Caki2 (cell line): ENCODE measurements at regions not wholly inside any gene's neighbourhood (a gene's known extent, or its start where the extent isn't known, plus 50 kb on each side); places are given as distances from the start of the nearest gene placed in this dataset.

Experiments used
- DNase-seq: peaks from one replicate; pipeline ENCODE4 v3.0.0-alpha.2; 2015; ENCODE audit warnings: low read depth
- in situ Hi-C: cut with HindIII; loops from 2 replicates; pipeline ENCODE4 v1.10.0; 2016; ENCODE audit warnings: low sequenced_read_pairs, low pct_unique_long_range_greater_than_20kb, mixed read lengths

DNA sequence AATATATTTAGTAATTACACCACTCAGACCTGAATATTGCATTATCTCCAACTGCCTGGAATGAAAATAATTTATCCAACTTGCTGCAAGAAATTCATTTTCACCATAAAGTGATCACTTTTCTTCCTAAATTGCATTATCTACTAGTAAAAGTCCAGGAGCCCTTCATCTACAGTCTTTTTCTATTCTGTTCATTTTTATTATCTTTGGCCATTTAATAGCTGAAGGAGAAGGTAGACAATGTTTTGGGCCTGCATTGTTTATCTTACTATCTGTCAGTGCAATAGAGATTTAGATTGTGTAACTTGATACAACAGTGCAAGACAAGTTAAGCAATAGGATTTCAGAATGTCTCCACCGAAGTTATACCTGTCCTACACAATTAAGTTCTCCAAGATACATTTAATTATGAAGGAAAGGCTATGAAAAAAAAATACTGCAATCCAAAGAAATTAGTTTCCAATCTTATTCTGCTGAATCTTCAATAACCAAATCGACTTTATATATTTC lies 1339.7 kb upstream of the CDH6 start:
- in situ Hi-C loops, result no loop called here
- no peak for DNase-seq

DNA sequence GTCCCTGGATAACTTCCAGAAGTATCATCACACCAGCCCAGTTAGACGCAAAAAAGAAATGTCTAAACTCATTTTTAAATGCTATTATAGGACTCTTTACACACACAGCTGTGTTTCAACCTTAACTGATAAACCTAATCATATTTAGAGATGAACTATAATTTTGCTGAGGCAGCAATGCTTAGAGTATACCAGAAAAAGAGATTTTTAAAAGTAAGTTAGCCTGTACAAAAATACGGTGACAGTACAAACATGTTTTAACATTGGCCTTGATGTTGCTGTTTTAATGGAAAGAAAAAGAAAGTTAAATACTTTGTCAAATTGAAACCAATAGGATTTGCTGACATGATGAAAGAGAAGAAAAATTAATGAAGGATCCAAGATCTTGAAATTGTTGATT lies 1341.2 kb upstream of the CDH6 start:
- in situ Hi-C loops, result no loop called here
- DNase-seq, result no peak

DNA sequence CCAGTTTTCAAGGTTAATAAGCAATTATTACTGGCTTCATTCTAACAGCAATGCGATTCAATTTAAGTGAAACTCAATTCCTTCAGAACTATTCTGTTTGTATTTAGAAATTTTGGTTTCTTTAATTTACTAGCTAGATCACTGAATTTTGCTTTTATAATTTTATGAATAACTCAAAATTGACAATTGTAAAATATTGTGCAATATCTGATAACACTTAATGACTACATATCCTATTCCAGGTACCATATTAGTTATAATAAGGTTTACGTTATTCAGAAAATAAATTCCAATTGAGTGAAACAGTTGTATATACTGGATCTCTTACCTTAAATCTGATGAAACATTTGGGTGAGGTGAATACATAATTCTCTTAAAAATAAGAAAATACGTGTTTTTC lies 1348.3 kb upstream of the CDH6 start:
- DNase-seq, result no peak
- in situ Hi-C loops, result no loop called here

DNA sequence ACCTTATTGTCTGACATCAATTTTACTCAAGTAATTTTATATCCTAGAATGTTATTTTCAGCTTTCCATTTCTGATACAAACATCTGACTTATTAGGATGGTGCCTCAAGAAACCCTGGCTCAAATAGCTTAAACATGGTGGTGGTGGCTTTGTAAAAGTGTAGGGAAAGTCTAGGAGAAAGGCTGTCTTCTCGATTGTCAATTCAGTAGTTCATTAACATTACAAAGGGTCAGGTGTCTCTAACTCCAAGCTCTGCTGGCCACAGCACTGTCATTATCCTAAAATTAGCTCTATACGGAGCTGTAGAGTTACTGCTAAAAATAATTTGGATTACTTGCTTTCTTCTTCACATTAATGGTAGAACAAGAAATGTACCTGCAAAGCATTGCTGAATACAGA lies 1360.1 kb upstream of the CDH6 start:
- in situ Hi-C loops, result no loop called here
- DNase-seq, result no peak

DNA sequence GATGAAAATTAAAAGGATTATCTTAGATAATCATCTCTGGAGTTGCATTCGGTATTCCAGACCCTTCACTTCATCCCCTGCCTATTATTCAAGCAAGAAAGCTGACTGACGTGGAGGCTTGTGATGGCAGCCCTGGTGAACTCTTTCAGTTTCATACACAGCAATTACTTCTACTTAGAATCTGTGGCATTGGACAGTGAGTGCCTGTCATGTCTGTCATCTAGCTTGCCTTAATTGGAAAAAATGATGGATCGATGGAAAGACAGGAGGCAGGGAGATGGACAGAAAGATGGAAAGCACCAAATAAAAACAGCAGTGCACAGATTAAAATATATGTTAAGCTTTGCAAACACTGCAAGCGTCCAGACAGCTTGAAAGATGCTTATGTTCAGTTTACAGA lies 1371.0 kb upstream of the CDH6 start:
- in situ Hi-C loops, result no loop called here

DNA sequence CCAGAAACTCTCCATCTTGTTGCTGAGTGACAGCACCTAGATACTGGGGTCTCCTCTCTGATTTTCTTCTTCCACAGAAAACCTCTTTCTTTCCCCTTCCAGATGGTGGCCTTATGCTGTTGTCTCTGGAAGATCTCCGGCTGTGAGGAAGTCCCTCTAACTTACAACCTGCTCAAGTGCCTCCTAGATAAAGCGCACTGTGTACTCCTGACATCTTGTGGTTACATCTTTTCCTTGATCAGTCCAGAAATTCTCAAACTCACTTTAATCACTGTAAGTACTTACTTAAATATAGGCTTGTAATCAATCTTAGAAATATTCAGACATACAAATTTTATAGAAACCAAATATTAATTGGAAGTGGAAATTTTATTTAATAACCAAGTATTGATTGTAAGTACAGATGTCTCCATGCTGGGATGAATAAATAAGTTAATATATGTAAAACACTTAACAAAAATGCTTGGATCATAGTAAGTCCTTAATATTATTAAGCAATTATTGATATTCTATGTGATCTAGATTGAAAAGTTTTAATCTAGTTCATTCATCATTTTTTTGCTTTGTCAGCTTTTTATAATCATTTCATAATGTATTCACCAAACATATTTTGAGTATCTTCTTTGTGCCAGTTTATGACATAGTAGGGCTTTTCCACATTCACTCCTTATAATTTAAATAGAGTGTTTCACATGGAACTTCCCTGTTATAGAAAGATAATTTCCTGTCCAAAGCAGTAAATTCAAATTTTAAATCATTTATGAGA lies 1381.4 kb upstream of the CDH6 start:
- in situ Hi-C loops, result no loop called here
- no peak for DNase-seq

More for the DNA sequence above, 1371.0 kb upstream of the CDH6 start:
- no peak for DNase-seq

DNA sequence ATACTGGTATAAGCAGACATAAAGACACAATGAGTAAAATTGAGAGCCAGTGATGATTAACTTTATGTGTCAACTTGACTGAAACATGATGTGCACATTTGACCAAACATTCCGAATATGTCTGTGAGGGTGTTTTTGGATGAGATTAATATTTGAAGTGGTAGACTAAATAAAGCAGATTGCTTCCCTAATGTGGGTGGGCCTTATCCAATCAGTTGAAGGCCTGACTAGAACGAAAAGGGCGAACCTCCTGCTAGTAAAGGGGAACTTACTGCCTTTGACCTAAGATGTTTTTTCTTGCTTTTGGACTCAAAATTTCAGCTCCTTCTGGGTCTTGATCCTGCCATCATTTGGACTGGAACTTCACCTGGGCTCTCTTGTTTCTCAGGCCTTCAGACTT lies 1387.7 kb upstream of the CDH6 start:
- in situ Hi-C loops, result no loop called here
- DNase-seq, result no peak

DNA sequence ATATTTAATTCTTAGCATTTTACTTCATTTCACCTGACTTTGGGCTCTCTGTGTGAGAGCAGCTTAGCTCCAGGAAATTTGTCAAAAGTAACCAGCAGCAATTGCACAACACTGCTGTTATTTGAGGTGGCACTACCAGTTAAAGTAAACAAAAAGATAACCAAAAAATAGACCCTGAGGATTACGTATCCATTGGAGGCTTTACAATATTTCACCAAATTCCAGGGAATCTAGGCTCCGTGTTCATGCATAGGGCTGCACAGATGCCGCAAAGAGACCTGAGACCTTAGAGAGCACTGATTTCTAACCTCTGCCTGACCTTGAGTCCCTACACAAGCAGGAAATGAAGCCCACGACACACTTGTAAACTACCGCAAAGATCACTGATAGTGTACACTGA lies 1392.7 kb upstream of the CDH6 start:
- DNase-seq, result no peak
- in situ Hi-C loops, result no loop called here

DNA sequence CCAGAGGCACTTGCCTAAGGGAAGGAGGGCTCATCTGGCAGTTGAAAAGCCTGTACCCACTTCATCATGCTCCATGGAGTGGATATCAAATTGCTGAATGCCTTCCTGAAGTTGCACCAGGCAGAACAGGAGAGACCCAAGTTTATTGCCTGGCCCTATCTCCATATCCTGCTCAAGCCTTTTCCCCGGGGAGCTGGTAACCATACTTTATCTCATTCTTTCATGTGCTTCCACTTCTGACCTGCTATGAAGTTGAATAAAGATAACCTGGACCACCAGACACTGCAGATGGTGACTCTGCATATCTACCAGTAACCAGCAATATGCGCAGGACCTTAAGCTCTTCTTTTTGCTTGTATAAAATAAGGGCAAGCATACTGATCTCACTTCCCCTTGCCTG lies 1397.5 kb upstream of the CDH6 start:
- peak; percentile 8 for DNase-seq

DNA sequence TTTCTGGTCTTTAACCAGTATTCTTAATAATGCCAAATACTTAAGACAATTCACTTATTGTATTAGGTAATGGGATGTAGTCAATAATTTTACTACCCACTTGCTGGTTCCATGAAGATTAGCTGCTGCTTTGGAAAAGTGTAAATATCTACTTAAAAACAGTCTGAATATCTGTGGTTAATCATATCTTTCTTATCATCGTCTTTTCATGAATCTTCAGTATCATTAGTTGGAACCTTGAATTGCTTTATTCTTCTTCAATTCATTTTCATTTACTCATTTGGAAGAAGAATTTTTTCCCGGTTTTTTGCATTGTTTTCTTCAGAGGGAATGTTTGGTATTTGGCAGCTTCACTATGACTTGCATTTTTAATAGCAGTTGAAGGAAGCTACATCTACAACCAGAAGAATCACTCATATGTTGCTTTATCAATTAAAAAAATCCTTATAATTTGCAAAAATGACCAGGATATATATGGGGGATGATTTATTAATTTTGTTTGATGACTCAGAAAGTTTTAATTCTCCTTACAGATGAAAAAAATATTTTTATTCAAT lies 1398.3 kb upstream of the CDH6 start:
- in situ Hi-C loops, result no loop called here
- peak; percentile 50 for DNase-seq

More for the DNA sequence above, 1397.5 kb upstream of the CDH6 start:
- in situ Hi-C loops, result no loop called here

DNA sequence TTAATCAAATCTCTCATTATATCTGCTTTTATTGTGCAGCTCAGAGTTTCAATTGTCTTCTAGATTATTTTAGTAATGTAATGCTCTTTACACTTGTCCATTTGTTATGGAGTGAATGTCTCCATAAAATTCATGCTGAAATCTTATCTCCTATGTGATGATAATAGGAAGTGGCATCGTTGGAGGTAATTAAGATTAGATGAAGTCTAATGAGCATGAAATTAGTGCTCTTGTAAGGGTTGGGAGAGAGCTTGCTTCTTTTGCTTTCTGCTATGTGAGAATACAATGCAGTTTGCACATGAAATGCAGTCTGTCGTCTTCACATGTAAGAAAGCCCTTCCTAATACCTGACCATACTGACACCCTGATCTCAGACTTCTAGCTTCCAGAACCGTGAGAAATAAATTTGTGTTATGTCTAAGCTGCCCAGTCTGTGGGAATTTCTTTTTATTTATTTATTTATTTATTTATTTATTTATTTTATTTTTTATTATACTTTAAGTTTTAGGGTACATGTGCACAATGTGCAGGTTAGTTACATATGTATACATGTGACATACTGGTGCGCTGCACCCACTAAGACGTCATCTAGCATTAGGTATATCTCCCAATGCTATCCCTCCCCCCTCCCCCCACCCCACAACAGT lies 1399.2 kb upstream of the CDH6 start:
- in situ Hi-C loops, result no loop called here
- no peak for DNase-seq

DNA sequence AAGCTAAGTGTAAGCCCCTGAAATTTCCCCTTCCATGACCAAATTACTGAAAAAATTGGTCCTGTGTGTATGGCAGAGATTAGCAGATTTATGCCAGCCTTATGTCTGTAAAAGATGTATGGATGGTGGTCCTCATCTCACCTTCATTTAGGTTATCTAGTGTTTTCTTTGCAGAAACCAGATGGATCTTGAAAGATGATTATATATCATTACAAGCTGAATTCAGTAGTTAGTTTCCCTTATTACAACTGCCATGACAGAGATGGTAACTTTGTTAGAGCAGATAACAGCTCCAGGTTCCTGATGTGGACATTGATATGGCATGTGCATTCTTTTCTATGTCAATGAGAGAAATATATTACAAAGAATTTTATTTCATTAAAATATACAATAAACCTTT lies 1403.2 kb upstream of the CDH6 start:
- no peak for DNase-seq
- in situ Hi-C loops, result no loop called here

DNA sequence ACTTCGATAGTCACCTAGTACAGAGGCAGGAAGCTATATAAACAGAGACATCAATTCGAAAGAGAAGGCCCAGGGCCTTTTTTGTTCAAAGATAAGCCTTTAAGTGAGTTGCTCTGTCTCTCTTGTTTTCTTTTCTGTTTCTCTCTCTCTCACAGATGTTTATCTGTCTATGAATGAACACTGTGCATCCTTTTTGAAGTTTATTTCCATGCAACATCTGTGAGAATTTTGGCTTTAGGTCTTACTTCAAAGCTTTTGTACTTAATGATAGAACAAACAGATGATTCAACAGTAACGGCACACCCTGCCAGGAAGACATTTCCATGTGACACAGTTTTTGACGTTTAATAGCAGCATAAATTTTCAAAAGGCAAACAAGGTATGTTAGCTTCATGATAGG lies 1413.1 kb upstream of the CDH6 start:
- no peak for DNase-seq
- in situ Hi-C loops, result no loop called here

DNA sequence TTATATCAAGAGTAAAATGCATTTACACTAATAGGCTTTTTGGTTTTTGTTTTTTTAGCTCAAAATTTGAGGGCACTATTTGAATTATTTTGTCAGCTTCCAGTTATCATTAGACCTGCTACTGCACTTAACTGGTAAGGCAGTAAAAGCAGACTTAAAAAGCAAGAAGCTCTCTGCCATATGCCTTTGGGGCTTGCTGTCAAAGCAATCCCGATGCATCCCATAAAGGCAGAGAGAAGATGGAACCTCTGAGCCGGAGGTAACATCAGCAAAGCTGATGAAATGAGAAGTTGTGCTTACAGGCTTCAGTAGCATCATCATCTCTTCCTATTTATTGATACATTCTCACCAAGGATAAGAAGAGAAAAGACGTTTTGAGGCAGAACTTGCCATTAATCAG lies 1414.3 kb upstream of the CDH6 start:
- no peak for DNase-seq
- in situ Hi-C loops, result no loop called here

DNA sequence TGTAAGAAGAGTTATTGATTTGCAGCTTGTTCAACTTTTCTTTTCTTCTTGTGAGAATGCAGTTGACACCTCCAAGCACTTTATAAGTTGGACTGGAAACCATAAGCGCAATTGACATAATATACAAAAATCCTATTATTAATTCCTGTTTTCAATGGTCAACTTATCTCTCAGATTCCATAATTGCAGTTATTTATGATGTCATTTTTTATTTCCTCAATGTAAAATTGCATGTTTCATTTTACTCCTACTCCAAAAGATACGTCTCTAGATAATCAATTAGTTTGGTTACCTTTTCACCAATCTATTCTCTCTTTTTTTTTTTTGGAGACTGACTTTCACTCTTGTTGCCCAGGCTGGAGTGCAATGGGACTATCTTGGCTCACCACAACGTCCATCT lies 1416.1 kb upstream of the CDH6 start:
- DNase-seq, result no peak
- in situ Hi-C loops, result no loop called here

DNA sequence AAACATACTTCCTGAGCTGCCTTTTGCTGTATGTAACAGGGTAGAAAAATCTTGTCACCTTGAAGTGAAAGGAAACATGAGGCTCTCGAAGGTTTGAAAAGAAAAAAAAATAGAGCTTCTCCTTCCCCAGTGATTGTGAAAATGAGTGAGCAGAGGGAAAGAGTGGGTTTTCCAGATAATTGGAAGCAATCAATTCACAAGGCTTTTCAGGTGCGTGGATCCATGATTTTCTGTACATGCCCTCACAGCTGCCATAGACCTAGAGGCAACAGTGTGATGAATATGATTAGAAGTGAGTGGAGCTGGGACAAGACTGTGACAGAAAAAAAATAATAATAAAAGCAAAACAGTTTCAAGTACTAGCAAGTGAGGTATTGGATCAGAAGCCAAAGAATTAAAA lies 1422.5 kb upstream of the CDH6 start:
- in situ Hi-C loops, result no loop called here
- no peak for DNase-seq

DNA sequence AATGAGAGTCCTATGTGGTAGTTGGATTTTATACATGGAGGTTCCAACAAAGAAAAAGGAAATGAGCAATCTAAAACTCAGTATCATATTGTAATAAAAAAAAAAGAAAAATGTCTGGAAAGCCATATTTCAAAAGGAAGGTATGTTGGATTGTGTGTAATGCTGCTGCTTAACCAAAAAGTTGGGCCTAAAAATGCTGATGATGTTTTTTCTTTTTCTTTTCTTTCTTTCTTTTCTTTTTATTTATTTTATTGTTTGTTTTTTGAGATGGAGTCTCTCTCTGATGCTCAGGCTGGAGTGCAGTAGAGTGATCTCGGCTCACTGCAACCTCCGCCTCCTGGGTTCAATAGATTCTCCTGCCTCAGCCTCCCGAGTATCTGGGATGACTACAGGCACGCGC lies 1424.0 kb upstream of the CDH6 start:
- in situ Hi-C loops, result no loop called here
- no peak for DNase-seq

DNA sequence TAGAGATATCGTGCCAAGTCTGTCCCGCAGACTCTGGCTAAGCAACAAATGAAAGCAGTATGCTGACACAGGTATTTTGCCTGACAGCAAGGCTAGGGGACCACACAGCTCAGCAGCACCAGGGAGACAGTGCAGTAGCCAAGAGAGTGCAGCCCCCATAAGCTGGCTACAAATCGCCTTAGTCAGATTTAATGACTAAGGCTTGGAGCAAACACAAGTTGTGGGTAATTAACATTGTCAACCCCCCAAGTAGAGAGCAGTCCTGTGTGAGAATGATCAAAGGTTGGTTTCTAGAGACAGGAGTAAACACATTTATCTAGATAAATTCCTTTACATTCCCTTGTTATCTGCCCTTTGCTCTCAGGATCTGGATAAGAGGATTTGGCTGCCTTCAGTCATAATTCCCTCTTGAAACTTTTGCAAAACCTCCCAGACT lies 1434.5 kb upstream of the CDH6 start:
- in situ Hi-C loops, result no loop called here
- DNase-seq, result no peak

DNA sequence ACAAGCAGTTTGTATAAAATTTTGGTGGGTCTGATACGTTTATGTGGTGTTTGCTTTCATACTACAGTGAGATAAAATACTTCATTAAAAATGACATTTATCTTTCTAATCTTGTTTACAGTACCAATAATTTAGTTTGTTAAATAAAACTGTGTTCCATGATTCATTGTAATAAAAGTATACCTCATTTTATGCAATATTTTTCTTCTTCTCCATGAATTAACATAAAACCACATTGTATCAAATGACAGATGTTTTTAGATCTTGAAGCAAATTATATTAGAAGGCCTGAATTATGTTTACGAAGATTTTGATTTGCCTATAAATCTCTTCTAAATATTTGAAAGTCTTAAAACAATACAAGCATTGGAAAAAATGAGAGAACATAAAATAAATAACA lies 1443.0 kb upstream of the CDH6 start:
- DNase-seq, result no peak
- in situ Hi-C loops, result no loop called here

DNA sequence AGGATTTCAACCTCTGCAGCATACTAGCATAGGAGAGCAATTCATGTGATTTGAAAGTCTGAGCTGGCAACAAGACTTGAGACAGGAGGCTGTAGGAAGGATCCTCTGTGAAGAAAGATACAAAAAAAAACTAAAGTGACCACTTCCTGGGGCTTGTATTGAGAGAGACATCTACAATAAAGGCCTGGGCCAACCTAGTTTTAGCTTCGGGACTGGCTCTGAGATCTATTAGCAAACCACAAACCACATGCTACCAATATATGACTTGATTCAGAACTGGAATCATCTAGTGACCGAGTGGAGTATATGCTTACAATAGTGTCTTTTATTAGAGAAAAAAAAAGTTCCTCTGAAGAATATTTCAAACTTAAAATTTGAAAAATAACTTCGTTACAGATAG lies 1448.9 kb upstream of the CDH6 start:
- no peak for DNase-seq
- in situ Hi-C loops, result no loop called here
